CD4-positive, alpha-beta T cell treated with Interleukin-12 subunit alpha and Interleukin-12 subunit beta, for 1 hour (primary cell): ENCODE measurements at regions not wholly inside any gene's neighbourhood (a gene's known extent, or its start where the extent isn't known, plus 50 kb on each side); places are given as distances from the start of the nearest gene placed in this dataset.
"Not testable (repeated sequence)": the region's sequence is repeated elsewhere in the genome, so short reads cannot be mapped to it uniquely, and the experiment has no call there.

Experiments used
- DNase-seq: peaks from one replicate; pipeline ENCODE4 v3.0.0-alpha.2; 2020

DNA sequence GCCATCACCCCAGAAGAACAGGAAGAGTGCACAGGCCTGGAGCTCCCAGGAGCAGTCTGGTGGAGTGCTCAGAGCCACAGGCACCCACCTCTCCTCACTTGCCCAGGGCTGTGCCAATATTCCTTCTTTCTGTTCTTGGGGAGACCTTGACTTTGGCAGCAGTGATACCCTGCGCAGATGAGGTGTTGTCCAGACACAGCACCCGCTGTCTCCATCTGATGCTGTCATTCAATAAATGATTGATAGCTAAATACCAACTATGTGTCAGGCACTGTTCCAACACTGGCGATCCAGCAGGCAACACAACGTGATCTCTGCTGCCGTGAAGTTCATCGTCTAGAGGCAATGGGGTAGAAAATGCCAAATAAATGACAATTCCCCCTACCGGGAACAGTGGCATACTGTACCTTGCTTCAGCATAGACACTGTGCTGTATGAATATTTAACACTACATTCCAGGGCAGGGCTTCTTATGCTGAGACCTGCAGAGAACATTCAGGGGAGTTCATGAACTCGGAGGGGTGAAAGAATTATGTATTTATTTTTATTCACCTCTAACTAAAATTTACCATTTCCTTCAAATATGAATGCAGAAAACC lies 320.5 kb upstream of the NCKAP5 start:
- DNase-seq: no peak

DNA sequence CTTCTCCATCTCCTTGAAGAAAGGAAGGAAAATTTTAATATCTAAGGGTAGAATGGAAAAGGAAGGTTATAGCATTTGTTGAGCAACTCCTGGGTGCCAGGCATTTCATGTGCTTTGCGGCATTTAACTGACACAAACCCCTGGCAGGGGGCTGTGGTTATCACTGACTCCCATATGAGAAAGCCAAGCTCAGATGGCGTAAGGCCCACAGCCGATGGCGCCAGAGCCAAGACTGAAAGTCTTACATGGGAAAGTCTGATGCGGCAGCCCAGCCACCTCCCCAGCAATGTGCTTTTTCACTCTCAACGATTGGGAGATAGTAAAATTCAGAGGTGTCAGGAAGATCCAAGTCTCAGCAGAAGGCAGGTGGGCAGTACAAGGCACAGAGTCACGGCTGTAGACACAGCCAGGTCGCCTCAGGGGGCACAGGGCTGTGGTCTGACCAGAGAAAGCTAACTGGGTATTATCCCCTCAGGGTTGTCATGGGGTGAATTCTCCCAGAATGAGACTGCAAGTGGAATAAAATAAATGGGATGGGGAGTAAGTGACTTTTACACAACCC lies 324.2 kb upstream of the NCKAP5 start:
- DNase-seq: no peak

DNA sequence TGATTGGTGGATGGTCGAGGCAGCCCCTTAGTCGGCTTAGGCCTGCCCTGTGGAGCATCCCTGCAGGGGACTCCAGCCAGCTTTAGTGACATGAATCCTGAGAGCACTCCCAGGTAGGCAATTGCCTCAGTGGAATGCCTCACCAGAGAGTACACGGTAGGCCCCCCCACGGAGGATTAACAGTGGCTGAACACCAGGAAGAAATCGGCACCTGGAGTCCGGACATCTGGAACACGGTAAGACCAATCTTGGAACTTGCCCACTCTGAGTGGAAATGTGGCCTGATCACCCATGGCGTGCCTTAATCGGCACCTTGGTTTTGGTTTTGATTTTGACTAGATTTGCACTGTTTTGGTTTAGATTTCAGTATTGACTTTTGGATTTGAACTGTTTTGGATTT lies 326.2 kb upstream of the NCKAP5 start:
- DNase-seq: no peak

DNA sequence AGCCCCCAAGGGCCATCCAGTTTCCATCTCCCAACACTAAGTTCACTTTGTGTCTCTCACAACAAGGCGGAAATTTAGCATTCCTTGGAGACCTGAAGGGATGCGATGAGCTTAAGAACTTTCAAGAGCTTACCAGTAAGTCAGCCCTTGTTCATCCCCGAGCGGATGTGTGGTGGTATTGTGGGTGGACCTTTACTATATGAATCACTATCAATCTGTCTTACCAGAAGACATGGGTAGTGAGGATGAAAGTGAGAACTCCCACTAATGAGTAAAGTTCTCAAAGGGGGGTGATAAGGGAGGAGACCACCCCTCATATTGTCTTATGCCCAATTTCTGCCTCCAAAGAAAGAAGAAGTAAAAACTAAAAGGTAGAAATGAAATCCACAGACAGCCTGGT lies 329.6 kb upstream of the NCKAP5 start:
- DNase-seq: not testable (repeated sequence)

DNA sequence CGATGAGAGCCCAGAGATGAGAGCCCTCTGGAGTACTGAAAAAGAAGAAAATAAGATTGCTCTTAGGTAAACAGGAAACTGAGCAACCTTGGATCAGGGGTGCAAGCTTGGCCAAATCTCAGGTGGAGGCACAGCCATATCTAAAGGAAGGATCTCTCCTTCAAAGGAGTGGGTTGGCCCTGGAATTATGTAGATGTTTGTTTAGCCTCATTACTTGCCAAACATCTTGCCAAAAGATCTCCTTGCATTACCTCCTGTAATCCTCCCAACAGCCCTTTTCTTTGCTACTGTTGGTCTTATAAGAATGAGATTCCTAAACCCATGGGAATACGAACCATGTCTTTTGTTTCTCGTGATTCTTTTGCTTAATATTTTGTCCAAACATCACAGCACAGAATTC lies 332.6 kb upstream of the NCKAP5 start:
- no peak for DNase-seq

DNA sequence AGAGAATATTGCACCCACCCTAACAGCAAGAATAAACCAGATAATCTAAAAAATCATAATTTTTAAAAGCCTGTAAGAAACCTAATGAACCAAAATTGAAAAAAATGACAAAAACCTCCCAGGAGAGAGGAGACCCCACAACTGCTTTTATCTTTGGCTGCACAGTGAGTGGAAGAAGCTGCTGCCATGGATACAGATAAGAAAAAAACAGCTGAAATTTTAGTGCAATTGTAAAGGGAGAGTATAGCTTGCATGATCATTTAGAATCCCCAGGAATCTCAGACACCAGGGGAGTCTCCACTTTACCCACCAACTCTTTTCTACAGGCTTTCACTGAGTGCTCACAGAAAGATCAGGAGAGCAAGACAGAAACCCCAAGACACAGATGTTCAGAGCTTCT lies 338.1 kb upstream of the NCKAP5 start:
- no peak for DNase-seq

DNA sequence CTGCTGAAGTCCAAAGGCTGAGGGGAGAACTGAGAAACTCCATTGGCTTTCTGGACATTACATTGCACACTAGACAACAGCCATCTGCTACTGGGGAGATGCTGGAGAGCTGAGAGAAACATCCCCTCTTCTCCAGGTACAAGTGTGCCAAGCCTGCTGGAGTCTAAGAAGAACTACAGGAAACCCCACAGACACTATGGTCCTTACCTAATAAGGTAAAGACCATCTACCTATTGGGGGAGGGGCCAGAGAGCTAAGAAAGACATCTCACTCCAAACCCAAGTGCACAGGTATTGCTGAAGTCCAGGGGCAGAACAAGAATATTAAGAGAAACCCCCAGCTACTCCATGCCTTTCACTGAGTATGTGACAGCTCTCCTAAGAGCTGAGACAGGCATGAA lies 338.7 kb upstream of the NCKAP5 start:
- DNase-seq: no peak

DNA sequence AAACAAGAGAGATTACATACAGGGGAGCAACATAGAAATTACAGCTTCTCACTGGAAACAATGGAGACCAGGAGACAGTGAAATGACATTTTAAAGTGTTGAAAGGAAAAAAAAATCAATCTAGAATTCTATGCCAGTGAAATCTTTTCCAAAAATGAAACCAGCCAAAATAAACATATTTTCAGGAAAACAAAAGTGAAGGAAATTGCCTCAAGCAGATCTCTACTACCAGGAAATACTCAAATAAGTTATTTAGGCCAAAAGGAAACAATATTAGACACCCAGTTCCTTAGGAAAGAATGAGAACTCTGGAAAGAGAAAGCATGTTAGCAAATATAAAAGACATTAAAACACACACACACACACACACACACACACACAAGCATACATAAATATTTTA lies 339.9 kb upstream of the NCKAP5 start:
- DNase-seq: no peak

DNA sequence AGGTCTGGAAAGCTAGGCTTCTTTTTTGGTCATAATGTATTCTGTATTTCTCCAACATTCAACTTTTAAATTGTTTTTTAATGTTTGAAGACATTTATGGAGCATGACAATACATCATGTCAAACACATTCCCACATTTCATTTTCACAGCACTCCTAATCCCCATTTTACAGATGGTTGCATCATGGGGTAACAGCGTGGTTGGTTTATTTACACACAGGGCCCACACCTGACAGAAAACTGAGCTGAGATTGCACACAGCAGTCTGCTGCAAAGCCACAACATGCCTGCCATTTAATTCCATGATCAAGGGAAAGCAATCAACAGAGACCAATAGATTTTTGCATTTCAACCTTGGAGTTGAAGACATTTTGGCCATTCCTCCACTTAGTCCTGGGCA lies 335.7 kb upstream of the MGAT5 start:
- DNase-seq: no peak

DNA sequence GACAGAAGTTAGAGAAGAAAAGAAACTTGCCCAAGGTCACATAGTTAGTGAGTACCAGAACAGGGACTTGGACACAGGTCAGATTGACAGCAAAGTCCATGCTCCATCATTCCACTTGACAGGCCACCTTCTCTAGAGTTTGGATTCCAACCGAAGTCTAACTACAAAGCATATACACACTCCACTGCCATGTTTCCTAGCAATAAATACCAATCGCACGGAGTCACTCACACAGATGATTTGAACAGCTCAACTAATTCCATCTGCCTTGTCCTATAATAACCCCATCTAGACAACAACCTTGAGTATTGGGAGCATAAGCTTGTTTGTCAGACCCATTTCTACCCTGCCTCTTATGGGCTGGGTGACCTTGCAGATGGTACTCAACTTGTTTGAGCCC lies 334.6 kb upstream of the MGAT5 start:
- DNase-seq: no peak

DNA sequence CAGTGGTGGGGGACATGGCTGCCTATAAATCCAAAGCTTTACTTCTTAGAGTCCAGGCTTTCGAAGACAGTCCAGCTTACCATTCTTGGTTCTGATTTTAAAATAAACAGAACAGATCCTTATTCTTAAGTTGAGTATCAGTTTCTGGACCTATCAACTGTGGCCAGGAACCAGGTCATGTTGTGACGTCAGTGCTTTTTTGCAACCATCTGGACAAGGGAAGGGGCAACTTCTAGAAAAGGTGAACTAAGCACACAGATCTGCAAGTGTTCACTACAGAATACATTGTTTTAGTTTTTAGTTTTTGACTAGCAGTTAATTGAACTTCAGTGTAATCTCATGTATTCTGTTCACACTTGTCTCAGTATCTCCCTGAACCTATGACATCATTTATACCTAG lies 326.0 kb upstream of the MGAT5 start:
- no peak for DNase-seq

DNA sequence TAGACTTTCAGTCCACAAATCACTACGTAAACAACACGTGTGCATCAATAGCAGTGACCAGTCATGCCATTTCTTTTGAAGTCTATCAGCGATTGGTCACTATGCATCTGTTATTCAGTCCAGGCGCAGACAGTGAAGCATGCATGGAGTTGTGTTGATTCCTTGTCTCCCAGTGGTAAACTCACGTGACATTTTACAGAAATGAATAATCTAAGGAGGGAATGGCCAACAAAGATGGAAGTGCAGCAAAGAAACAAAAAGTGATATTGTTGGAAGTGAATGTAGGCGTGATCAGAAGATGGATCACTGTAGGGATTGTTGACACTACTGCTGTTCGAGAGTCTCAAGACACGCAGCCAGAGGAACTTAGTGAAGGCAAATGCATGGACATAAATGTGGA lies 317.8 kb upstream of the MGAT5 start:
- DNase-seq: no peak

DNA sequence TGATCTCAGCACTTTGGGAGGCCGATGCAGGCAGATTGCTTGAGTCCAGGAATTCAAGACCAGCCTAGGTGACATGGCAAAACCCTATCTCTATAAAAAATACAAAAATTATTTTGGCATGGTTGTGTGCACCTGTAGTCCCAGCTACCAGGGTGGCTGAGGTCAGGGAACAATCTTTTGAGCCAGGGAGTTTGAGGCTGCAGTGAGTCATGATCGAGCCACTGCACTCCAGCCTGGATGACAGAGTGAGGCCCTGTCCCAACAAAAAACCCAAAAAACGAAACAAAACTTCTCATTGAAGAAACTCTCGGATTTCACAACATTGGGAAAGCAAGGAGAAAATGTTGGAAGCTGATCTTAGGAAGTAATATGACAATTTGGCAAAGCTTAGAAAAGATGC lies 317.3 kb upstream of the MGAT5 start:
- DNase-seq: no peak

DNA sequence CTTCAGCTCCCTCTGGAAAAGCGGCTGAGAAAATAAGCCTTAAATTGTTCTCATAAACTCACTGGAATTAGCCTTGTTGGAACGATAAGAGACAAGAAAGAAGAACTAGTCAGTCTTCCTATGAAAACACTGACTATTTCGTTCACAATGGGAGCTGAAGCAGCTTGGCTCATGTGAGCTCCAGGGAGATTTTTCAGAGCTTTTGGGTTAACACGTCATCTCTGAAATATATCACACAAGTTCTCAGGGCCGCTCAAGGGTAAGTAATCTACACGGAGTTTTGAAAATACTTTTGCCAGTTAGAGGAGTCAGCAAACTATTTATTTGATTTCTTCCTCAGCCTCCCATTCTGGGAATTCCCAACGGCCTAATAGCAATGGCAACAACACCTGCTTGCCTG lies 316.2 kb upstream of the MGAT5 start:
- DNase-seq: no peak

DNA sequence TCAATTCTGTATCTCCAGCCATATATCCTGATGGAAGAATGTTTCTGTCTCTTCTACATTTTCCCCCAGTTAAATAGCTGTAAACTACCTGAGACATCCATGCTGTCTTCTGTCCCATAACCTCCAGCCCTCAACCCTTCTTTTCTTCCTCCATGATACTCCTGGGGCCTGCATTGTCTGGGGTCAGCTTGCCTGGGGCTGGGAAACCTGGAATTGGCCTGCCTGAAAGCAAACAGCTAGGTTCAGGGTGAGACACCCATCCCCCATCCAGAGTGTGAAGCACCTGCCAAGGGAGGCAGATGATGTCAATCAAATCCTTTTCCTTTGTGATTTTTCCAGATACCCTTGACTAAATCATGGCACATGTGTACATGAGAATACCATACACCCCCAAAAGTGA lies 313.7 kb upstream of the MGAT5 start:
- no peak for DNase-seq

DNA sequence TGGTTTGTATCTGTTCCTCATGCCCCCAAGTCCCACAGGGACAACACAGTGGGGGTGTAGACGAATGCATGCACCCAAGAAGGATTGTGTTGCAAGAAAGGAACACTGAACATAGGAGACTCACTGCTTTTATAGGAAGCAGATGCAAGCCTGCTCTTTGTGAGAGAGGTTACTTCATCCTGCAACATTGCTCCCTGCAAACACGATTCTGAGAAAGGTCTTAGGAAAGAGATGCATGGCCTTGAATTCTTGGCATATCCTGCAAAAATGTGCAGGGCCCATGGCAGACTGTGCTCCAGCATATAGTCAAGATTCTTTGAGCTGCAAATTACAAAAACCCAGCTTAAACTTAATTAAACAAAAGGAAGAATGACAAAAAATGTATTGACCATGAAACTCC lies 312.2 kb upstream of the MGAT5 start:
- no peak for DNase-seq

DNA sequence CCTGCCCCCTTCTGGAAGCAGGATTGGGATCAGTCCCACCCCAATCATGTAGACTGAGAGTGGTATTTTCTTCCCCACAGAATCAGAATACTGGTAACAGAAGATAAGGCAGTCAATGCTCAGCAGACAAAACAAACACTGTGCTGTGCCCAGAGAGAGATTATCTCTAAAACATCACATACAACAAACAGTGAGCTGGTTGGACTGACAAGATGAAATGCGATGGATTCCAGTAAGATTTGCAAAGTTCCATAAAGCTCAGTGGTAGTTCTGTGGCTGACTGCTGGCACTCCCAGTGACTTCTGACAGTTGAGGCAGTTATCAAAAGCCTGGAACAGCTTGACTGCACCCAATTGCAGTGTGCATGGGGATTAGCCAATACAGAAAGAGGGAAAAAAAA lies 311.5 kb upstream of the MGAT5 start:
- DNase-seq: no peak

DNA sequence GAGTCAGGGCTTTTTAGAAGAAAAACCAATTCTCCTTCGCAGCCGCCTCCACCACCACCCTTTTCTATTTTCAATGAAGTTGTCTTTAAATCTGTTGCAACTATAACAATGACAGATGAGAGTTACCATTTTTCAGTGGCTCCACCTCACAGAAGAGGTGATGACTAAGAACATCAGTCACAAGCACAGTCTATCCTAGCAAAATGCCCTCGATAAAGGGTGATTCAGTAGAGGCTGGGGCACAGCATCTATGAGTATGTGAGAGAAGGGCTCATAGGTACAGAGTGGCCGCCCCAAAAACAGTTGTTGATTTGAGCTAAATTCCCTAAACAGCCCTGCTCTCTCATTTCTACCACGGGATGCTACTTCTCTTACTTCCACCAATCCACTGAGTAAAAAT lies 310.8 kb upstream of the MGAT5 start:
- no peak for DNase-seq

DNA sequence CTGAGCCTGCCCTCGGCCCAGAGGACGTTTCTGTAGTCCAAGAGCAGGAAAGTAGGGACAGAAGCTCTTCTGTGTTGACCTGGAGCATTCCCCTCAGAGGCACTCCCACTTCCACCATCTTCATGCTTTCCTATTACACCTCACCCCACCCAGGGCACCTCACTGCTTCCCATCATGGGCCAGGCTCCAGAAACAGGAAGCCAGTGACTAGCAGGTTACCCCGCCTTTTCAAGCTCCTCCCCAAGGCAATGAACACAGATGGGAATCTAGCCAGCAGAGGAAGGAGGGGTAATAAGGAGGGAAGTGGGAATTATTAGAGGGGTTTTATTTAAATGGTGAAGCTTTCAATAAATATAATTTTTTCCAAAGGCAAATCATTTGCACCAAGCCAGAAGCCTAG lies 308.8 kb upstream of the MGAT5 start:
- DNase-seq: no peak

DNA sequence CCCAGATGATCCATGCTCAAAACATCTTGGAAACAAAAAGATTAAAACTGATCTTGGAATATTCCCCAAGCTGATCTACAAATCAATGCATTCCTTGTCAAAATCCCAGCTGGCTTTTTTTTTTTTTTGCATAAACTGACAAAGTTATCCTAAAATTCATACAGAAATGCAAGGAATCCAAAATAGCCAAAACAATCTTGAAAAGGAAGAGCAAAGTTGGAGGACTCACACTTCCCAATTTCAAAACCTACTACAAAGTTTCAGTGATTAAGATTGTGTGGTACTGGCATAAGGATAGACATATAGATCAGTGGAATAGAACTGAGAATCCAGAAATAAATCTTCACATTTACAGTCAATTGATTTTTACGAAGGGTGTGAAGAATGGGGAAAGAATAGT lies 306.8 kb upstream of the MGAT5 start:
- no peak for DNase-seq

DNA sequence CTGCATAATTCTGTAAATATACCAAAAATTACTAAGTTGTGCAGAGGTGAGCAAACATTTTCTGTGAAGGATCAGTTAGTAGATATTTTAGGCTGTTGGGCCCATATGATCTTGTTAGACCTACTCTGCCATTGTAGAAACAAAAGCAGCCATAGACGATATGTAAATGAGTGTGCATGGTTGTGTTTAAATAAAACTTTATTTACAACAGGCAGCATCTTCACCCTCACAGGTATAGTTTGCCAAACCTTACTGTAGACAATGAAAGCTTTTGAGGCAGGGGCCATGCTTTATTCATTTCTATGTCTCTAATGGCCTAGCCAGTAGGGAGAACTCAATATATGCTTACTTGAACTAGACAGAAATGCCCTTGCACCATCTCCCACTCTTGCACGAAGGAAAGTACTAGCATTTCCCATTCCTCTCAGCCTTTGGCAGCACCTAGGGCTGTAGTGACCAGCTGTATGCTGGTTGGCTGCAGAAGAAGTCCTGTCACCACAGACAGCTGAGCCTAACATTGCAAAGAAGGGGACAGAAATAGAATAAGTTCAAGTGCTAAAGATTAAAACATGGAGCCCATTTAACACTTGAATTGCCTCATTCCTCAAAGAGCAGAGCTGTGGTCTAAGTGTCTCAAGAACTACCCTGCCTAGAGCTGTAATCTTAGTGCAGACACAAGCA lies 305.1 kb upstream of the MGAT5 start:
- no peak for DNase-seq

DNA sequence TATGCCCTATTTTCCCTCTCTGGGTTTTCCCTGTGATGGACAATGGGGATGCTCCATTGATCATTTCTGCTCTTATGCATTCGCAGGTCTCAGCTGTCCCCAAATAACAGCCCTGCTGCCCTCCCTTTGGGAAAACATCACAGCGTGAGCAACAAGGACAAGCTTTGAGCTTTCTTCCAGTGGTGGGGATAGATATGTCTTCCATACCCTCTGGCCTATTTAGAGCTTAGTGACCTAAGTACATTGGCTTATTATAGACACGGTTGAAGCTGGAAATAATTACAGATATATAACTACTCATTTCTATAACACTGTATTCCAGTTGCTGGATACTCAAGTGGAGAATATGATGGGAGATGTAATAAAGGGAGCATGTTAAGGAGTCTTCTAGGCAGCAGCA lies 304.3 kb upstream of the MGAT5 start:
- no peak for DNase-seq

DNA sequence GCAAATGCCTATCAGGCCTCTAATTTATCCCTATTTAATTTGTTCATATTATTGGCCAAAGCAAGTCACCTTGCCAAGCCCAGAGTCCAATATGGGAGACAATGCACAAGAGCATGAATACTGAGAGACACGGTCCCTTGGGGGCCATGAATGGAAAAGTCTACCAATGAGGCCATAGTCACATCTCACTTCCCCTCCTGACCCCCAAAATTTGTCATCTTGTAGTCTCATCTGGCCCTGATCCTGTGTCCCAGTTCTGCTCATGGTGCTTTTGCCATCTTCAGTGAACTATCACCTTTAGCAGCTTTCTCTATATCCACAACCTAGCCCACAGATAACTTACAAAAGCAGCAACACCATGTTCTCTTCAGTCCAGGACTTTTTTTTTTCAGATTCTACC lies 302.7 kb upstream of the MGAT5 start:
- no peak for DNase-seq

DNA sequence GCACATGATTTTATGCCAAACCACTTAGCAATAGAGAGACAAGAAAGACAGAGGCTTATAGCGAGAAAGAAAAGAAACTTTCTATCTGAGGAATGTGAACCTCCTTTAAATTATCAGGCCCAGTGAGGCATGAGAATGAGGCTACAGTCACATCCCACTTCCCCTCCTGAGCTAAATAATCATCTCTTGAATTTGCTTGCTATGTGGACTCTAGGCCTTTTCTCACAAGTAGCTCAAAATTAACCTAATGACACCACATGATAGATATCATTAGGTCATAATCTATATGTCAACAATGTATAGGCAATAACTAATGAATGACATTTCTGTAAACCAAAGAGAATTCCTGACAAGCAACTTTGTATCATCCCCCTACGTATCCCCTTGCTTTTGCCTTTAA lies 301.5 kb upstream of the MGAT5 start:
- no peak for DNase-seq

DNA sequence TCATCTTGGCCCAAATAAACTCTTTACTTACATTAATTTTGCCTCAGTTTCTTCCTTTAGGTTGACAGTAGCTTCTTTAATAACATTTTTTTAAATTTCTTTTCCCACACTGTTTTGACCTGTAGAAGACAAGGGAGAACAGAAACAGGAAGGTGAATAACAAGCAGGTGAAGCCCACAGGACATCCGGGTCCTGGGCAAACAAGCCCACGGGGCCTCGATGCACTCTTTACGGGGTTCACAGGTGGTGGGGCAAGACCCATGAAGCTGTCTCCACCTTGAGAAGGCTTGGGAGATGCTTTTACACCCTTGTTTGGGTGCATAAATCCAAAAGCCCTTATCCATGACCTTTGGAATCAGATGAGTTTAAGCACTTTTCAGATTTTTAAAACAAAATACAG lies 301.0 kb upstream of the MGAT5 start:
- no peak for DNase-seq
